HG03575 (cell line): ENCODE measurements at regions not wholly inside any gene's neighbourhood (a gene's known extent, or its start where the extent isn't known, plus 50 kb on each side); places are given as distances from the start of the nearest gene placed in this dataset.
"Not testable (repeated sequence)": the region's sequence is repeated elsewhere in the genome, so short reads cannot be mapped to it uniquely, and the experiment has no call there.

Experiments
- ATAC-seq: cut with Tn5 transposase; IDR thresholded peaks from one replicate; pipeline ENCODE4 v1.9.1; 2021; ENCODE audit not compliant: unreplicated experiment, insufficient number of reproducible peaks, low FRiP score; ENCODE audit errors: extremely low read depth

DNA sequence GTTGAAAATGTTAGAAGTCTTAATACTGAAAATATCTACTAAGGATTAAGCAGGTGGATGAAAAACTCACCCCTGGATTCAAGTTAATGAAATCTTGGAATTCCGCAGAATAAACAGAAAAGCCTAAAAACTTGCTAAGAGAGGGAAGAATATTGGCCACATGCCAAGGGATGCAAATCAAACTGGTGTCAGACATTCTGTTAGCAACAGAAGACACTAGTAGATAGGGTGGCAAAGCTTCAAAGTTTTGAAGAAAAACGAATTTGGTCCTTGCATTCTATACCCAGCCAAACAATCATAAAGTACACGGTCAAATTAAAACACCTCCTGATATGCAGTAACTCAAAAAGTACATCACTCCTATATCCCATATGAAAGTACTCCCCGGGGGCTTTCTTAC lies 77.1 kb upstream of the ADTRP start:
- ATAC-seq, result no peak

DNA sequence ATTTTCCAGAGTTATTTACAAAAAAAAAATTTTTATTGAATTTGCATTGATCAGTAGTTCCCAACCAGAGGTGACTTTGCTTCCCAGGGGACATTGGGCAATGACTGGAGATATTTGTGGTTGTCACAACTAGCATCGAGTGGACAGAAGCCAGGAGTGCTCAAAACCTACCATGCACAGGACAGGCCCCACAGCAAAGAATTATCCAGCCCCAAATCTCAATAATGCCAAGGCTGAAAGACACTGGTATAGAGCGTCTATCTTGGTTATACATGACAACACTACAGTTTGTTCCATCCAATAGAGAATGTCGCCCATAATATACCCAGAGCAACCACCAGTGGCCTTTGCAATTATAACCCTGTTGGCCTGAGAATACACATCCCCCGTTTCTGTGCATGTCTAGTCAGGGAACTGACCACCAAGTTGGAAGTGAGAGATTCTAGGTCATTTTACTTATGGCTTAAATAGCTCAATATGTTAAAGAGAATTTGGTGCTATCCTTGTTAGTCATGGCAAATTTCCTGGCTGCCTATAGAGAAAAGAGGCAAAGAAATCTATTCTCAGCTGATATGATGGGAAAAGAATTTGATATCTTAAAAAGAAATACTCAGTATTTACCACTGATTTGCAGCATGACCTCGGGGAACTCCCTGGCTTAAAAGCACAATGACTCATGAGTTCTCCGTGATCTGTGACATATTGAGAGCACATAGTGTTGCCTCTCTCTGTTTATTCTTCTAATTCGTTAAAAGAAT lies 76.0 kb upstream of the ADTRP start:
- no peak for ATAC-seq

DNA sequence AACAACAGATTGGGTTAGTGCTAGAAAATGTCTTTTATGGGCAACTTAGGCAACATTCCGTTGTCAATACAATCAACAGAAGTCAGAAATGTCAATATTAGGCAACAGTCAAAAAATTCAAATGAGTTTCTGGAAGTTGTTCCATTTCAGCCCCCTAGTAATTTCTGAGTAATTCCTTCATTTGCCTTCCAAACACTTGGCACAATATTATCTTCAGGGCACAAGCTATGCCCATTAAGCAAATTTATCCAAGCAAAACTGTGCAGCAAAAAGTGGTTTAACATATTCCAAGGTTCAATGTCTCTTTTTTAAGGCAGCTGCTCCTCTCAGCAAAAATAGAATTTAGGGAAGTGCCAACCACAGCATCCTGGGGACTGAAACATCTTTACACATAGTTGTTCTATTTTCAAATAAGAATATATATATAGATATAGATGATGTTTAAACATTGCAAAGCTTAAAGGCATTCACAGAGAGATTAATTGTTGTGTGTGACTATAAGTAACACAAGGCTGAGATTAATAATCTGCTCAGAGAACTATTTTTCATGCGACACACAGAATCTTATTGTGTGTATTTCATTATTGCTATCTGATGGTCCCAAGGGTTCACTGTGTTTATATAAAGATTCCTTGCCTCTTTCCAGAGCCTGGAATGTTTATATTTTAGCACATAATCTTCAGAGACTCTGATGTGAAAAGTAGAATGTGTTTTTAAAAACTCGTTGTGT lies 75.2 kb upstream of the ADTRP start:
- ATAC-seq, result no peak

DNA sequence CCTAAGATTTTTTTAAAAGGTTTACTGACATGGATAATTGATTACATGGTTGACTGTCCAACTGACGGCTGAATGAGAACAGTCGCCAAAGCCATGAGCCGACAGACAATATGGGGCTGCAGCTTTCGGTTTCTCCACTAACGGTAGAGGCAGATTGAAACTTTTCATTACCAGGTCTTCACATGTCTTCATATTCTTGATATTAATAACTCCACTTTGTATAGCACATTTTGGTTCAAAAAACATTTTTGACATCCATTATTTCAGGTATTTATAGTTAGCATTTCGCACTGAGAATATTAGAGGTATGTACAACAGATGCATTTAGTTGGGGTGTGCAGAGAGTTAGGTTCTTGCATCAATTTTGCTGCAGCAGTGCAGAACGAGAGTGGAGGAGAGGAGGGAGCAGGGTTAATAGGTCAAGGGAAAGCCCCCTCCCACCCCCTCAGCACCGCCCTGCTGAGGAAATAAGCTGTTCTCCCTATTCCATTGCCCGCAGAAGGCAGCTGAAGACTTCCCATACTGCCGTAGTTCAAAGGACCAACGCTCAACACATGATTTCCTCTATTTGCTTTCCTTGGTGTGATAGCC lies 73.6 kb upstream of the ADTRP start:
- no peak for ATAC-seq

DNA sequence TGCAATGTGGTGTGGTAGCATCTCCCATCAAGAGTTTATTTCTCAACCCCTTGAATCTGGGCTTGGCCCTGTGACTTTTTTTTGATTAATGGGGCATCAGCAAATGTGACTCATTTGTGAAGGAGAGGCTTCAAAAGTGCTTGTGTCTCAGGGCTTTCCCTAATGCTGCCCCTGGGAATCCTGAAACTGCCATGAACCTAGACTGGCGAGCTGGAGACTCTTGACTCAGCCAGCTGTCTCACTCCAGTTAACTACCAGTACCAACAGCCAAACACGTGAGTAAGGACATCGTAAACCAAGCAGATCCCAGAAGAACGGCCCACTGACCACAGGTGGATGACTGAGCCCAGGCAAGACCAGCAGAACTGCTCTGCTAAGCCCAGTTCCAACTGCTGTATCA lies 72.8 kb upstream of the ADTRP start:
- ATAC-seq, result no peak

DNA sequence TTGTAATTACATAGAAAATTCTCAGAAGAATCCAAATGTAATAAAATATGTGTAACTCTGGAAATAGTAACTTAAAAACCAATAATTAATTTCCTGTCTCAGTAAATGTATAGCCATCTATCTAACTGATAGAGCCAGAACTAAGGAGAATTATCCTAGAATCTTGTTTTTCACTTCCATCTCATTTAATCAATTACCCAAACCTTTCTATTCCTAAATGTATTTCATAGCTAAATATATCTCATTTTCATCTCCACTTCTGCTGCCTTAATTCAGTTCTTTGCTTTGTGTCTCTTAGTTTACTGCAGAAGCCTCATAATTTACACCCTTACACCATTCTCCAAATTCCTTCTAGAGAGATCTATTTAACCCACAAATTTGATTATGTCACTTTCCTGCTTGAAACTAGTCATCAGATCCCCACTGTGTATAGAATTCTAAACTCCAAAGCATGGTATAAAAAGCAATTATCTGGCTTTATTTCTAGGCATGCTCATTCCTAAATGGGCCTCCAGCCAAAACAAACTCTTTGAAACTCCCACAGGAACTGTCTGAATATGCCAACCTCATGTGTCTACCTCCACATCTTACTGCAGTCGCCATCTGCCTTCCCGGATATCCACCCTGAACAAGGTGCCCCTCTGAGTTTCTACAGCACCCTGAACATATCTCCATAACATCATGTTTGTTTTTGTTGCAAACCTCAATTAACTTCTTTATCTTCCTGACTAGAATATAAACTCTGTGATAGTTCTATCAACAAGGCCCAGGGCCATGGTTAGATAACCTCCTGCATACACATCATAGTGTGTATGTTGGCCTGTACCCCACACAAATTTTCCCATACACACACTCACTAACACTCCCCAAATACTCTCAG lies 70.5 kb upstream of the ADTRP start:
- ATAC-seq, result no peak

DNA sequence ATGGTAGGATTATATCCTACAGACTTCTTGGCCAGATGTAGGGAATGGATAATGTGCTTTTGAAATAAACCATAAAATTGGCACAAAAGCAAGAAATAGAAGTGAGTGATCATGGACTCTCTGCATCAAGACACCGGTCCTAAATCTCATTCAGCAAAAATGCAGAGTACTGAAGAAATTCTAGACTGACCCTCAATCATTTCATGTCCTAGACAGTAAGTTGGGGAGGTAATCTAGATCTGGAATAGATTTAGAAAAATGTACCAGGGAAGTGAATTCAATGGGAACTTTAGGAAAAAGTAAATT lies 69.7 kb upstream of the ADTRP start:
- no peak for ATAC-seq

DNA sequence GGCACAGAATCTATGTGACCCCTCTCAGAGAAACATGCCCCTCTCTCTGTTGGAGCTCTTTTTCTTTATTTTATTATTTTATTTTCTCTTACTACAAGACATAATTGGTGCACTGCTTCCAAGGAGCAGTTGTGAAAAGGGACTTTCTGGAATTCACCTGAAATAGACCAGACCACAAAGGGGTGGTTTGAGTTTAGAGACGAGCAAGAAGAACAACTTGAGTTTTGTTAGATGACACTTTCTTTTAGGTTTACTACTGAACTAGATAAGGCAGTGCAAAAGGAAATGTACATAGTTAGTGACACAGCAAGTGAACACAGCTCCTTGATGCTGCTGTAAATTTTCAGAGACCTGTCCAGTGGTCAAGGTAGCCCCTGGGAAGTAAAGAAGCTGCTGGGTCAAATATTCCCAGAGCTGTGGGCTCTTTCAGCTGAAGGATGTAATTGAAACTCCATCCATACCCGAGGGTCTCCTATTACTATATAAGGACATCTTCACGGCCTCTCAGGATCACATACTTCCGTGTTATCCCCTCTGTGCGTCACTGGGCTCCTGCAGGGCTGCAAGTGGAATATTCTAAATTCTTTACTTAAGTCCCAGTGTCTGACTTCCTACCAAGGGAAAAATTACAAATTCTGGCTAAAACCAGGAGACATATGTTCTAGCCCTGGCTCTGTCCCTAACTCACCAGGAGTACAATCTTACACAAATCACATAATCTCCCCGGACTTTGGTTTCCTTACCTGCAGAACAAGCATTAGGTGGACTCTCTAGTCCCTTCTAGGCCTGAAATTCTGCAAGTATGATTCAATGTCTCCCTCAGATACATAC lies 69.1 kb upstream of the ADTRP start:
- no peak for ATAC-seq

DNA sequence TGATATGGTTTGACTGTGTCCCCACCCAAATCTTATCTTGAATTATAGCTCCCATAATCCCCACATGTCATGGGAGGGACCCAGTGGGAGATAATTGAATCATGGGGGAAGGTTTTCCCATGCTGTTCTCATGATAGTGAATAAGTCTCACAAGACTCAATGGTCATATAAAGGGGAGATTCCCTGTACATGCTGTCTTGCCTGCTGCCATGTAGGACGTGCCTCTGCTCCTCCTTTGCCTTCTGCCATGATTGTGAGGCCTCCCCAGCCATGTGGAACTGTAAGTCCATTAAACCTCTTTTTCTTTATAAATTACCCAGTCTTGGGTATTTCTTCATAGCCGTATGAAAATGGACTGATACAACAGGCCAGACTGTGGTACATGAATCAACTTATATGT lies 68.5 kb upstream of the ADTRP start:
- ATAC-seq, result not testable (repeated sequence)

DNA sequence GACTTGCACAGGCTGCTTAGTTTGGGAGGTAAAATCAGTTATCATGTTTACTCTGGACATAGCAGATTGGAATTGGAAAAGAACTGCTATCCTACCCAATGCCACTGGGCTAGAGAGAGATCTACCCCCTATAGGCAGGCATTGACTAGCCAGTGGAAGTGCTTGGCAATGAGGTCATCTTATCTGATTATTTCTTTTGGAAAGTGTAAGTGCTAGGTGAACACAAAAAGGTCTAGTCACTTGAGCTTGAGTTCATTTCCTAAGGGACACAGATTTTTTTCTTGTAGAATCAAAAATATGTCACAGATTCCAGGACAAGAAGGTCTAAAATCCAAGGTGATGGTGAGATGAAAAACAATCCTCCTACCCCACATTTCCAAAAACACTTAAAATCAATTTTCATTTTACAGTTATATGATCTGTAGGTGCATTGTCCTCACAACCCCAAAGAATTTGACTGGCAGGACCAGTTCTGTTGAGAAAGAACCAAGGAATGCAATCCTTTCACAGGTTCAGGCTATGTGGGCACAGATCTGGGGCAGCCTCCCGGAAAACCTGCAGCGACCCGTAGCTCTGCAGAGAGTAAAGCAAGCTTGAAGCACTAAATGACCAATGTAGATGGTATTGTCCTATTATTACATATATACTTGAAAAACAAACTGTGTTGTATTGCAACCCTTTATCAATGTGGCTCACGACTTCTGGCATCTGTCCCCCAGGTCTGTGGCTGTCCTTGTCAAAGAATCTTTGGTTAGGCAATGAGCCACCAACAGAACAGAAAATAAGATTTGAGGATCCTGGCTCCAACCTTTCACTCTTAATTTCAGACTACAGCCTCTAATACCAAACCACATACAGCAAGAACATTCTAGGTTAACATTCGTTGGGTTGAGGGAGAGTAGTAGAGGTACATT lies 67.3 kb upstream of the ADTRP start:
- no peak for ATAC-seq

DNA sequence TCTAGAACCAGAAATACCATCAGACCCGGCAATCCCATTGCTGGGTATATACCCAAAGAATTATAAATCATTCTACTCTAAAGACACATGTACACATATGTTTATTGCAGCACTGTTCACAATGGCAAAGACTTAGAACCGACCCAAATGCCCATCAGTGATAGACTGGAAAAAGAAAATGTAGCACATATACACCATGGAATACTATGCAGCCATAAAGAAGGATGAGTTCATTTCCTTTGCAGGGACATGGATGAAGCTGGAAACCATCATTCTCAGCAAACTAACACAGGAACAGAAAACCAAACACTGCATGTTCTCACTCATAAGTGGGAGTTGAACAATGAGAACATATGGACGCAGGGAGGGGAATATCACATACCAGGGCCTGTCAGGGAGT lies 64.2 kb upstream of the ADTRP start:
- ATAC-seq, result not testable (repeated sequence)

DNA sequence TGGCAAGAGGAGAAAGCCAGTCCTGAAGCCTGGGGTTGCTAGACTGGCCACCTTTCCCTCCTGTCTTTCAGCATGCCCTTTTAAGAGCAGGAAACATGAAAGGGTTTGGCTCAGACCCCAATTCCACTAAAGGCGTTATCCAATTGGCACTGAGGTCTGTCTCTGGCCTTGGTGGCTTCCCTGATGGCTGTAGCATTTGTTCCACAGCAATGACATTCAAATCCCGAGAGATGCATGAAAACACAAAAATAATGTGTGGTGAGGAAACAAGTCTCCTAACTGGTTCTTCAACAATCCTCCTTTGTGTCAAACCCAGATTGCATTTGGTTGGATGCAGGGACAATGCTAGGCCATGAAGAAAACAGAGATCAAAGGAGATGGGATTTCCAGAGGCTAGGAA lies 56.5 kb upstream of the ADTRP start:
- ATAC-seq, result no peak

DNA sequence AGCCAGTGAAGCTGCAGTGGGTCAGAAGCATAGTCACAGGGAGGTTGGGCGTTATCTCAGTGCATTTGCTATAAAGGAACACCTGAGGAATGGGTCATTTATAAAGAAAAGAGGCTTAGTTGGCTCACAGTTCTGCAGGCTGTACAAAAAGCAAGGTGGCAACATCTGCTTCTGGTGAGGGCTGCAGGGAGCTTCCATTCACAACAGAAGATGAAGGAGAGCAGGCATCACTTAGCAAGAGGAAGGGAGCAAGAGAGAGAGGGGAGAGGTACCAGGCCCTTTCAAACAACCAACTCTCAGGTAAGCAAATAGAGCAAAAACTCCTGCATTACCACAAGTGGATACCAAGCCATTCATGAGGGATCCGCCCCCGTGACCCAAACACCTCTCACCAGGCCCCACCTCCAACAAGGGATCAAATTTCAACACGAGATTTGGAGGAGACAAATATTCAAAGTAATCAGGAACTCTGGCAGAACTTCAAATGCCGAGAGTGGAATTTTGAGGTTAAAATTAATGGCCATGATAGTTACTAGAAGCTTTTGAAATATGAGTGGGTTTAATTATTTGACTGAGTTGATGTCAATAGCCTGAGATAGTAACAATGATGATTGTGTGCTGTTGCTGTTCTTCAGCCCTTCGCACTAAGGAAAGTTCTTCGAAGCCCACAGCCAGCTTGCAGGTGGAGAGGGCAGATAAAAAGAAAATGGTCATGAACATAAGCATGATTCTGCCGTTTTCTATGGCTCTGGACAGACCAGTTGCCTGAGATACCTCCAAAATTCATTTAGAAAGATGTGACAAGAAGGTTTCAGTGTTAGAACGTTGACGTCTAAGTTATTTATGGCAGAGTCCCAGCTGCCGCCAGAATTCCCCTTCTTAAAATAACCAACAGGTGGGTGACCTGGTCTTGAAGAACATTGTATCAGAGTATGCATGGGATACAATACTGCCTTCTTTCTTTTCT lies 55.3 kb upstream of the ADTRP start:
- peak; percentile 77 for ATAC-seq

DNA sequence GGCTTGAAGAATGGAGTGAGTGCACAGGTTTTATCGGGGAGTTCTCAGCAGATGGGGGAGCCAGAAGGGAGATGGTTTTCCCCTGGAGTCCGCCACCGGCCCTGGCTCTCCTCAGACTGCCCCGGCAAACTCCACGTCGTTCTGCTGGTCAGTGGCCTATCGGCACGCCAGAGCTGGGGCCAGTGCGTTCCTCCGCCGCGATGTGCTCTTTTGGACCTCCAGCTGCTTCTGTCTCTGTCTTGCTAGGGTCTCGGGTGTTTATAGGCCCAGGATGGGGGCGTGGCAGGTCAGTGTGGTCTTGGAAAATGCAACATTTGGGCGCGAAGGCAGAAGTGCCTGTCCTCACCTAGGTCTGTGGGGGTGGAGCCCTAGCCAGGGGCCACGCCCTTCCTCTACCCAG lies 53.0 kb upstream of the ADTRP start:
- no peak for ATAC-seq

DNA sequence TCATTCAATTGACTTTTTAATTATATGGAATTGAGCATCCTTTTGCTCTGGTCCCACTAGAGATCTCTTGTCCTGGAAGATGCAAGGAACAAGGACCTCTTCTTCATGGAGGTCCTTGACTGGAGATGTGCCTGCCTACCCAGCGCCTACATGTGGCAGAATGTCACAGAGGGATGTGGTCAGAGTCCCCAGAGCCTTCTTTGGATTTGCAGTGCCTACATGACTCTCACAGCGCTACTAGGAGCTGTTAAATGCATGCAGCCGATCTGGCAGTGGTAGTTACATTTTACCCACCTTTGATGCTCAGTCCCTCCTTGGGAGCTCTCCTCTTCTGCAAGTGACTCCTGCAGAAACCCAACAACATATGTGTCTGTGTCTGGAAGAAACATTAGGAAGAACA lies 51.9 kb upstream of the ADTRP start:
- no peak for ATAC-seq

DNA sequence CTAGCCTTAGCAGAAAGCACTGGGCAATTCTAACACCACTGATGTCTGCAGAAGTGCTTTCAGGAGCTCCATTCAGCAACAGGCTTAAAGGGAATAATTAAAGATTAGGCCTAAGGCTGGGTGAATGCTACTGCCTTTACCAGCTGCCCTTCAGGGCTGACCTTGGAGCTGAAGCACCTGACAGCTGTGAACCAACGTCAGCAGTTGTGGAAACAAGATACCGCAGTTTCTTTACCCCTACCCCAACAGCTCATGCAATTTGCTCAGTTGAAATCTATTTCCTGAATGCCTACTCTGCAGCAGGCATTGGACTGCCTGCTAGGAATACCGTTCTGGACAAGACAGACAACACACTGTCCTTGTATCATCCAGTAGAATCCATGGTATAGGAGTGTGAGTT lies 51.5 kb upstream of the ADTRP start:
- ATAC-seq, result no peak
